Heart left ventricle (tissue), 13 donors: ENCODE measurements at regions not wholly inside any gene's neighbourhood (a gene's known extent, or its start where the extent isn't known, plus 50 kb on each side); places are given as distances from the start of the nearest gene placed in this dataset.
"Not testable (repeated sequence)": the region's sequence is repeated elsewhere in the genome, so short reads cannot be mapped to it uniquely, and the experiment has no call there.

ENCODE experiments used
- POLR2A ChIP-seq, 2 donors: fragments of 450-650 bp; IDR thresholded peaks; one replicate each; pipeline ENCODE4 v1.6.1; 2017; ENCODE audit warnings: antibody characterized with exemption in 2 of 2, mild to moderate bottlenecking in 2 of 2, moderate library complexity in 2 of 2
- TF ChIP-seq, protein P1 (sequence below), 12 donors: fragments of 200-600 bp; sonication (generic) in 4 of 12; IDR thresholded peaks; one replicate each; pipeline versions ENCODE4 v1.5.0 to v1.8.0; 2018 to 2022; ENCODE audit warnings: antibody characterized with exemption in 12 of 12, mild to moderate bottlenecking in 5 of 12
- donor health status: ischemic (EF 13 %, LVEDD 7.1; RV severe dilation, severe dysfunction).
- donor health status: DM: no; HTN: yes; CAD: no.
- donor health status: DM: no; HTN: no; CAD: no.
- donor health status: ischemic (EF 25% LVEDD 6.9; RV normal size, moderate dysfunction).
- donor health status: ischemic (EF 25% LVEDD 5.7; RV mildly dilated, moderate dysfunction).
- donor health status: ischemic (EF 35%, LVEDD 5.7; RV mildly dilated, moderate dysfunction).
- donor health status: nonischemic (EF 11% LVEDD 7.7; RV severe dilation, severe dysfunction).
- donor health status: DM: yes; HTN: yes; CAD: no.
- donor health status: PGD.
- donor health status: ischemic (EF 29% LVEDD 5.4; RV normal size, mild dysfunction).
- donor health status: nonischemic (EF 23%, LVEDD 6.1; RV moderate dilation, normal function).

GRCh38 chr7:159335181-159335926 is 190.7 kb upstream of the VIPR2 start:
- TF ChIP-seq, protein P1, sequence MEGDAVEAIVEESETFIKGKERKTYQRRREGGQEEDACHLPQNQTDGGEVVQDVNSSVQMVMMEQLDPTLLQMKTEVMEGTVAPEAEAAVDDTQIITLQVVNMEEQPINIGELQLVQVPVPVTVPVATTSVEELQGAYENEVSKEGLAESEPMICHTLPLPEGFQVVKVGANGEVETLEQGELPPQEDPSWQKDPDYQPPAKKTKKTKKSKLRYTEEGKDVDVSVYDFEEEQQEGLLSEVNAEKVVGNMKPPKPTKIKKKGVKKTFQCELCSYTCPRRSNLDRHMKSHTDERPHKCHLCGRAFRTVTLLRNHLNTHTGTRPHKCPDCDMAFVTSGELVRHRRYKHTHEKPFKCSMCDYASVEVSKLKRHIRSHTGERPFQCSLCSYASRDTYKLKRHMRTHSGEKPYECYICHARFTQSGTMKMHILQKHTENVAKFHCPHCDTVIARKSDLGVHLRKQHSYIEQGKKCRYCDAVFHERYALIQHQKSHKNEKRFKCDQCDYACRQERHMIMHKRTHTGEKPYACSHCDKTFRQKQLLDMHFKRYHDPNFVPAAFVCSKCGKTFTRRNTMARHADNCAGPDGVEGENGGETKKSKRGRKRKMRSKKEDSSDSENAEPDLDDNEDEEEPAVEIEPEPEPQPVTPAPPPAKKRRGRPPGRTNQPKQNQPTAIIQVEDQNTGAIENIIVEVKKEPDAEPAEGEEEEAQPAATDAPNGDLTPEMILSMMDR (IDR thresholded peaks at IDR 0.05) = not testable (repeated sequence)
- not testable (repeated sequence) for TF ChIP-seq POLR2A (IDR thresholded peaks at IDR 0.05)
